ENCODE measurements at regions not wholly inside any gene's neighbourhood (a gene's known extent, or its start where the extent isn't known, plus 50 kb on each side); places are given as distances from the start of the nearest gene placed in this dataset.

DNA sequence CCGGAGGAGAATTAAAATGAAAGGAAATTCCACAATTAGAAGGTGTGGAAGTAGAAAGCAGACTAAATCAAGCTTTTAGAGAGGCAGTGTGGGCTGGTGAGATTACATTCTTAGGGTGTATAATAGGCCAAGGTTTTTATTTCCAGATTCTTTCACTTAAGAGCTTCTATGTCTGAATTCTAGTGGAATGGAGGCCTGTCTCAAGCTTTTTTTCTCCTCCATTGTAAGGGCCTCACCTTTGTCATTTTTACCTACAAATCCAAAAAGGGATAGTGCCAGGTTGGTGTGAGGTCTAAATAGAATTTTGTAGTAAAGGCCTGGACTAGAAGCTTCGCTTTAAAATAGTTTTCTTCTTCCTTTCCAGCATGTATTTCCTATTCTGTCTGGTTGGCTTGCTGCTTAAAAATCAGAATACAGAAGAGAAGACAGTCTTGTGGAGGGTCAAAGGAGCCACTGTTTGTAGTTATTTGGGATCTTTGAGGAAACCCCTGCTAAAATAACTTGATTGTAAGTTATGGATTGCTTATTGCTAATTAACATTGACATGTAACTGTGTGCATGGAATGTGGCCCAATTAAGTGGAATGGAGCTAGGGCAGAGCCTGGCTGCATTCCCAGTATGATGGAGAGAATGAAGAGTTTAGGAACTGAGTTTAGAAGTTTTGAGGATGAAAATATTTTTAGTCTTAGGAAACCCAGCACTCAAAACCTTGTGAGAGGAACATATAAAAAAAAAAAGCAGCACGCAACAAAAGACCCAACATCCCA lies 162.5 kb upstream of the B3GALT2 start:
- peak; percentile 39 for DNase-seq

DNA sequence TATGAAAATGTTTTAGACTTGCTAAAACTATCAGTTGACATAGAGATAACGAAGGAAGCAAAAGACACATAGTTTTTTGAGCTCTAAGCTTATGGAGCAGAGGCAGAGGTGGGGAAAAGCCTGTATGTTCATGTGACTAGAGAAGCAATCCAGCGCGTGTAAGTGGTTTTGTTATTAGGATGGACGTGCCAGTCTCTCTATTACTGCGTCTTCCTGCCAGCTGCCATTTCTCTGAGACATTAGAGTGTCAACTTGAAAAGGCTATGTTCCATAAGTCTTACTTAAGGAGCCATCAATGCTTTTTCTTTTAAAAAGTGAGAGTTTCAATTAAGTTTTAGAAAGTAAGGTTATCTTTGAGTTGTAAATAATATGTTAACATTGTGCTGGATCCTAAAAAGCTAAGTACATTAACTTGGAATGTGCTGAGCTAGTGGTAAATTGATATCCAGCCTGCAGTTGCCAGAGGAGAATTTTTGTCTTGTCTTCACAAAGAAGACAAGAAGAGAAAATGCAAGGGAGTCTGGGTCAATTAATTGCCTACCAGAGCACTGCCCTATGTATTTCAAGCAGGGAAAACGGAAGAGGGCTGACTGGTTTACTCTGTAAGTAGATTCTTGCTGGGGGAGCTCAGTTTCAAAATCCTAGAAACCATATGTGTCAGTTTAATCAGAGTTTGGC lies 161.8 kb upstream of the B3GALT2 start:
- peak; percentile 70 for DNase-seq

DNA sequence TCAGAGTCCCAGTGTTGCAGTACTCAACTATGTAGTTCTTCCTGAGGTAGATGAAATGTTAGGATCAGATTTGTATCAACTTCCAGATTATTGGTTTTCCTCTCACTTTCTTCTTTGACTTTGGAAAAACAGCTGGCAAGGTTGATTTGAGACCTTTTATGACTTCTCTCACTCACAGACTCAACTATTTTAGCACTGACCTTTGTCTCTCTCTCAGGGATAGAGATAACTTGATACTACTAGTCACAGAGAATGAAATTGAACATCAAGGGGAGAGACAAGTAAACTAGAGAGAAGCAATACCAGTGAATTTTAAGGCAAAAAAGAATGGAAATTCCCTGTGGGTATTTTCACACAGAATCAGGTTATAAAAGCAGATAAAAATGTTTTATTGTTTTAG lies 159.7 kb upstream of the B3GALT2 start:
- DNase-seq: no peak

DNA sequence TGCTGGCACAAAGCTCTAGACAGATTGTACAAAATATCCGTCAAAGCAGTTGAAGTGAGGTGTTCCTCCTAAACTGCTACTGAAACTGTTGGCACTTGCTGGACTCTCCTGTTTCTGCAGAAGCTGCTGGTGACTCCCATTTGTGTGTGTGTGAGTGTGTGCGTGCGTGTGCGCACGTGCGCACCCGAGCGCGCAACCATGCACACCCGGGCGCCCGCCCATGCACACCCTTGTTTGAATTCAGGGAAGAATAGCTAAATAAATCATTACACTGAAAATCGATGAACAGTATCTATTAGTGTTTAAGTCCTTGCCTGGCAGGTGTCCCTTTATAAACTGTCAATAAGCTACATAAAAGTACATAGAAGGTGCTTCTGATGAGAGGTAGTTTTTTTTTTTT lies 156.4 kb upstream of the B3GALT2 start:
- DNase-seq: no peak

DNA sequence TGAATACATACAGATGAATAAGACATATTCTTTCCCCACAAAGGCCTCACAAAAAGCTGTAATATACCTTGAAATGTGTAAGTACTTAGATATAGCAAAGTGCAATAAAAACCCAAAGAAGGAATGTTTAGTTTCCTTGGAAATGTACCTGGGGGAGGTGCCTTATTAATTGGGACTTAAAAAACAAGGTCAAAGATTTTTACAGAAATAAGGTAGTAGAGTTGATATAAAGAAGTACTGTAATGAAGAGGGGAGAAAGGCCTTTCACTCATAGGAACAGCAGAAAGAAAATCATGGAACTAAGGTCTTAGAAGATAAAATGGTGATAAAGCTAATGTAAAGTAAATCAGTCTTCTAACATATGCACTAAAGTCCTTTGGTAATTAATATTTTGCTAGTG lies 153.9 kb upstream of the B3GALT2 start:
- no peak for DNase-seq

DNA sequence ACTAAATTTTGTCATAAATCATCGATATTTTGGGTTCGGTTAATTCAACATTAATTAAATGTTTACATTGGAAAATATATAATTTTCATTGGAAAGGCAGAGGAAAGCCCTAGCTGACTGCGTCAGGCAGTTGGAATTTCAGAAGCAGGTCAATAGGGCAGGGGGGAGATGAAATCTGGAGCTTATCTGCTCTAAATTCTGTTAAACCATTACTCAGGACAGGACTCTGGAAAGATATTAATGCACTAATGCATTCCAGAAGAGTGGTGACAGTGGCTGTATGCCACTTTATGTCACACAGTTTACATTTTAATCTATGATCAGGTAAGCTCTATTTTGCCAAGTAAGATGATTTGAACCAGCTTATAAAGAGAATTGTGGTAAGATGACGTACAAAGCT lies 153.0 kb upstream of the B3GALT2 start:
- no peak for DNase-seq

DNA sequence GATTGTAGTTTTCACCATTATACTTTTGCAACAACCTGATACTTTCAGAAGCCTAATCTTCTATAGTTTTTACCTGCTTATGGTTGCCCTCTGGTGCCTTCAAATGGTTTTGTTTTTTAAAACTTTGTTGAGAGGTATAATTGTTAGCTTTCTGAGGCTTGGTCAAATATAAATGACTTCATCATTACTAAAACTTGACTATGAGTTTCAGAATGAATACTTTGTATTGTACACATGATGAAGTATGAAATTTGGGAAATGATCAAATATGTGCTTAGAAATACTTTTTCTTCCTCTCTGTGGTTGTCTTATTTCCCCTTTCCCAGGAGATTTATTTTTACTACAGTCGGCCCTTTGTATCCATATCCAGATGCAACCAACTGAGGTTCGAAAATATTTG lies 151.8 kb upstream of the B3GALT2 start:
- DNase-seq: peak; percentile 64

DNA sequence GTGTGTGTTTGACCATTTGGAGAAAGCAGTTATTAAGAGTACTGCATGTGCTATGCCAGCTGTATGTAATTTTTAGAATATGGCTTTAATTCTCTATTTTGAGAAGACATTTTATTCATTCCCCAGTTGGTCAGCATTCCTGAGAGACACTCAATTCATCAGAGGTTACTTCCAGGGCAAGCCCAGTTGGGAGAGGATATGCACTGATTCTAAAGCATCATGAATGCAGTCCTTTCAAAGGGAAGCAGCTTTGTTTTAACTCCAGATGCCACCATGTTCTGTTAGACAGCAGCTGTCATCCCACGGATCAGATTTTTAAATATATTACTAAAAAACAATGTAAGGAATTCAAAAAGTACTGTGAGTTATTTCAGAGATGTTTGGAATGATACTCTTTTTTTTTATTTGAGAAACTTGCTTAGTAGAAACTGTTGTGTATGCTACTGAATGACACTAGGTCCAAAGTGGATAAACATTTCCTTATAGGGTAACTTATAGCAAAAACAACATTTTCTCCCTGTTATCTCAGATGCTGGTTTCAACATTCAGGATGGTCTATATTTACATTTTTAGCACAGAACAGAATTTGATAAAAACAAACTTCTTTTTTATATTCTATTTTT lies 149.5 kb upstream of the B3GALT2 start:
- DNase-seq: peak; percentile 97

DNA sequence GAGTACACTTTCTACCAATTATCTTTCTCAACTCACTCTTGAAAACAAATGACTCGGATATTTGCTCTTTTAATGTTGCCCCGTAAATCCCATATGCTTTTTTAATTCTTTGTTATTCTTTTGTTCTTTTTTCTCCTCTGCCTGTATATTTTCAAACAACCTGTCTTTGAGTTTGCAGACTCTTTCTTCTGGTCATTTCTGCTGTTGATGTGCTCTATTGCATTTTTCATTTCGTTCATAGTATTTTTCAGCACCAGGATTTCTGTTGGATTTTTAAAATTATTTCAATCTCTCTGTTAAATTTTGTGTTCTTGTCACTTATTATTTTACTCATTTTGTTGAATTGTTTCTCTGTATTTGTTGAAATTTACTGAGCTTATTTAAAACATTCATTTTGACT lies 146.8 kb upstream of the B3GALT2 start:
- DNase-seq: no peak

DNA sequence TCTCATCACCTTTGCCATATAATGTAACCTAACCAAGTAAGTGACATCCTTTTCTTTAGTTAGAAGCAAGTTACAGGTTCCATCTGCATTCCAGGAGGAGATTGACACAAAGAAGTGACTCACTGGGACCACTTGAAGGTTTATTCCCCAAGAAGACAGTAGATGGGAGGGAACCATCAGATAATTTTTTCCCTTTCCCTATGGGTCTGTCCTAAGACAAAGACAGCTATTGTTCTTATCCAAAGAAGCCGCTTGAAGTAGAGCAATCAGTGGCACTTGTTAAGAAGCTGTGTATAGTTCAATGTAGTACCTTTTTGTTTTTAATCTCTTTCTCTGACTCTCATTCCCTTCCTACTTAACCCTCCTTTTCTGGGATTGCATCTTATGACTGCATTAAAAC lies 139.9 kb upstream of the B3GALT2 start:
- DNase-seq: no peak

DNA sequence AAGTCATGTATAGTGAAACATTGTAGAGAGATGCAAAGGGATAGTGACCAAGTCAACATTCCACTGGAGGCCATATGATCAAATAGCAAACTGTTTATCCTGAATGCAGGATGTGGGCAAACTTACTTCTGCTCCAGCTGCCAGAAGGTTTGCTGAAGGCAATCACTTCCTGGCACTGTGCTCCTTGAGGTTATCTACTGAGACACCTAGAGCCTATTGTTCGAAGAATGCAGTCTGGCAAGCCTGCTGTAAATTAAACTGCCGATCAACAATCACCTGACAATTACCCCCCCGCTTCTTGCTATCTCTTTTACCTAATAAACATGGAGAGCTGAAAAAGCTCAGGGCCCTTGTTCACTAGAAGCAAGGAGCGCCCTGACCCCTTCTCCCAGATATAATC lies 139.4 kb upstream of the B3GALT2 start:
- DNase-seq: no peak

DNA sequence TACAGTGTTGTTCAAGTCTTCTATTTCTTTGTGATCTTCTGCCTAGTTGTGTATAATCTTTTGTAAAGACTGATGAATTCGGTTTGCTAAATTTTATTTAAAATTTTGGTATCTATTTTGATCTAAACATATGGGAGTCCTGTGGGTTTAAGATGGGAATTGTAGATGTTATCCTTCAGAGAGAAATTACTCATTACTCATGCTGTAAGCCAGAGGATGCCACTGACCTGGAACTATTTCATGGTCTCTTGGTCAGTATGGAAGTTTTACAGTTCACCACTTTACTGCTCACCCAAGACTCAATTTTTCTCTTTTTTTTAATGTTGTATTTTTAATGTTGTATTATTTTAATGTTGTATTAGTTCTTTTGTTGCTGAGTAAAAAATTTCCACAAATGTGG lies 138.6 kb upstream of the B3GALT2 start:
- DNase-seq: no peak

DNA sequence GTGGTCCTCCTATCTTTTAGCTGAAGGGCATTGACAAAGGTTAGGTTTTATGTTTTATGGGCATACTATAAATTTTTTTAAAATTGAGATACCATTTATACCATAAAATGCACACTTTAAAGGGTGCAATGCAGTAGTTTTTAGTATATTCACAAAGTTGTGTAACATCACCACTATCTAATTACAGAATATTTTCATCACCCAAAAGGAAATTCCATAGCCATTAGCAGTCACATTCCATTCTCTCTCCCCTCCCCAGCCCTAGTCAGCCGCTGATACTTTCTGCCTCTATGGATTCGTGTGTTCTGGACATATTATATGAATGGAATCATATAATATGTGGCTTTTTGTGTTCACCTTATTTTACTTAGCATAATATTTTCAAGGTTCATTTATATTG lies 135.8 kb upstream of the B3GALT2 start:
- peak; percentile 94 for DNase-seq

DNA sequence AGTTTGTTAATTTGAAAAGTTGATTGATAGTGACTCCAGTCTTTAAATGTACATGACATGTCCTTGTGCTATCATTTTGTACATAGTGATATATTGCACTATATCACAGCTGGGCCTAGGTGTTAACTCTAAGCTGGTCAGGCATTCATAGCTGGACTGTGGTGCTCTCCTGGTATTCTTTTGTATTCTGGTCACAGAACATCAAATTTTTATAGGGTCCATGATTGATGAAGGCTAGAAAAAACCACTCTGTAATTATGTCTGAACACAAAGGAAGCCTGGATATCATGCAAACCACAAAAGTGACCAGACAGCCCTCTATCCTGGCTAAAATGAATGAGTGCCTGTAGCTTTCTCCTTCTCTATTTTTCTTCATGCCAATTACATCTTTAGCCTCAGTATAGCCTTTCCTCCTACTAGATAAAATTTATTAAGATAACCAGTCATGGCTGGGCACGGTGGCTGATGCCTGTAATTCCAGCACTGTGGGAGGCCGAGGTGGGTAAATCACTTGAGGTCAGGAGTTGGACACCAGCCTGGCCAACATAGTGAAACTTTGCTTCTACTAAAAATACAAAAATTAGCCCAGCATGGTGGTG lies 134.9 kb upstream of the B3GALT2 start:
- peak; percentile 49 for DNase-seq

DNA sequence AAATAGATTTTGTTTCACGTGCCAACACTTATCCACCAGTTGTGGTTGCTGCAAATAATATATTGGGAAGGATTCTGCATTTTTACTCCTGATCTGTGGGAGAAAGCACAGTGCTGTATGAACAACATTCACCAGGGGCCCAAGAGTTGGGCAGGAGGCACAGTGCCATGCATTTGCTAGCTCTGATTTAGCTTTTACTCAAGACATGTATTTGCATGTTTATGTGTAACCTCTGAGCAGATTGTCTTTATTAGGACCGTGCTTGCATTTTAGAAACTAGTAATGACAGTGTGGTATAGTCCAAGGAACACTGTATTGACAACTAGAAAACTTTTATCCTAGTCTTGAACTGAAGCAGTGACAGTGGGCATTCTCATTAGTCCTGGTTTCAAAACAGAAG lies 133.9 kb upstream of the B3GALT2 start:
- DNase-seq: no peak

DNA sequence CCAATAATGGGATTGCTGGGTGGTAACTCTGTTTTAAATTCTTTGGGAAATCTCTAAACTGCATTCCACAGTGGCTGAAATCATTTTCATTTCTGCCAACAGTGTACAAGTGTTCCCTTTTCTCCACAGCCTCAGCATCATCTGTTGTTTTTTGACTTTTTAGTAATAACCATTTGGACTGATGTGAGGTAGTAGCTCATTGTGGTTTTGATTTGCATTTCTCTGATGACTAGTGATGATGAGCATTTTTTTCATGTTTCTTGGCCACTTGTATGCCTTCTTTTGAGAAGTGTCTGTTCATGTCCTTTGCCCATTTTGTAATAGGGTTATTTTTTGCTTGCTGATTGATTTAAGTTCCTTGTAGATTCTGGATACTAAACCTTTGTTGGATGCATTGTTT lies 131.9 kb upstream of the B3GALT2 start:
- DNase-seq: peak; percentile 51

DNA sequence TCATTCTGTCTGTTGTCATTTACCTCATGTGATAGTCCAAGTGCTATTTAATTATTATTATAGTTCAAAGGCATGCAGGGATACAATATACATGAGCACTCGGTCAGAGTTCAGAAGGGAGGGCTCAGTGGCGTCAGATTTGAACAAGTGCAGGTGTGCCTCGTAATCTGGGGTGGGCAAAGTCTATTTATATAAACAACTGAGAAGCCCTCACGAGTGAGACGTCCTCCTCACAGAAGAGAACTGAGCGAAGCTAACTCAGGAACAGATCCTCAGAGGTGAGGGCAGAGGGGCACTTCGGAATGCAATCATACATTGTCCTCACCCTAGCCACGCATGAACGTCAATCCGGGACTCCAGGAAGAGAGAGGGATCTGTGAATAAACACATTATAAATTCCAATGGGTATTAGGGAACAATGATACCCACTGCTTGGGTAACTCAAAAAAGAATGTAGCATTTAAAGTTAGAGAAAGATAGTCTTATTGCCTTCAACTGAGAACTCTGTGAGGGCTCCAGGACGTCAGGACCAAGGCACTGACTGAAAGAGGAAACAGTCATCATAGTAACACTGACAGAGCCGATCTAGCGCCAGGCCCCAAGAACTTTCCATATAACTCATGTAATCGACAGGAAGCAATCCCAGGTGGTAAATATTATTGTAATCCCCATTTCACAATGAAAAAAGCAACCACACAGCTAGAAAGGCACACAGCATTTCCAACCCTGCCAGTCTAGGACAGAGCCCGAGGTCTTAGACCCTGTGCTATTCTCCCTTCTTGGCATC lies 127.1 kb upstream of the B3GALT2 start:
- DNase-seq: no peak

DNA sequence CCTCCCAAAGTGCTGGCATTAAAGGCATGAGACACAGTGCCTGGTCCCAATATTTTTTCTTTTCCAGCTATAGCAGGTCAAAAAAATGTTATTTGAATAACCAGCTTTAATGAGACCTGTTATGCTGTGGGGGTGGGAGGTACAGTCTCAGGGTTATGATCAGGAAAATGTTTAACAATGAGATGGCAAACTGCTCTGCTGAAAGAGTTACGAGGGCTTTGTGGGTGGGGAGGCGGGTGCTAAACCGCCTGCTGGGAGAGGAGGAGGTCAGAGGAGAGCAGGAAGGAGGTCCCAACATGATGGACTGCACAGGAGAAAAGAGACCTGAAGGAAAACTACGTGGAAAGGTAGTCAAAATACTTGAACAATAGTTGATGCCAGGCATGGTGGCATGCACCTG lies 126.0 kb upstream of the B3GALT2 start:
- no peak for DNase-seq

DNA sequence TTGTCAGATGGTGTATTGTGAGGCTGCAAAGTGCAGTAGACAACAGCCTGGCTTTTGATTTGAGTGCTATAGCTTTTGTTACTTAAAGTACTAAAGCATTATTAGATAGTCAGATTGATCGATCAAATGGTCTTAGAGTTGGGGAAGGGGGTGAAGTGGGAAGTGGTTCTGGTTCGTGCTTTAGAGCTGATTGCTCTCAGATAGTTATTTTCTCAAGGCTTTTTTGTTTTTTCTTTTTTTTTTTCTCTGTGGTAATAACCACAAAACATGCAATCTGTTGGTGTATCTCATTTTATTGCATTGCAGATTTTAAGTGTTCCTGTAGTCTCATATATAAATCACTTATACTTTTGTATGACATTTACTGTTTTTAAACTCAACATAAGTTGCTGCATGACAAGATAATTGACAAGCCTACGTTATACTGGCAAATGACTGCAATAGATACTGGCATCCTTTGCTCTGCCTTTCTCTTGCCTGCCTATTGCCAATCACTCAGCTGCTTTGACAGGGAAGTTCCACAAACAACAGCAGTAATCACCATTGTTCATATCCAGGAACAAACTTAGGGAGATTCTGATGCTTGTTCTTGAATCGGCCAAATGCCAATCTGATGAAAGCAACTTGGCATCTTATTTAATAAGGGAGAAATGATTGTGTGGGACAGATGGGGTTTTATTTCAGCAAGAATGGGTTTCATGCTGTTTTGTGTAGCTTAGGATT lies 125.0 kb upstream of the B3GALT2 start:
- no peak for DNase-seq

DNA sequence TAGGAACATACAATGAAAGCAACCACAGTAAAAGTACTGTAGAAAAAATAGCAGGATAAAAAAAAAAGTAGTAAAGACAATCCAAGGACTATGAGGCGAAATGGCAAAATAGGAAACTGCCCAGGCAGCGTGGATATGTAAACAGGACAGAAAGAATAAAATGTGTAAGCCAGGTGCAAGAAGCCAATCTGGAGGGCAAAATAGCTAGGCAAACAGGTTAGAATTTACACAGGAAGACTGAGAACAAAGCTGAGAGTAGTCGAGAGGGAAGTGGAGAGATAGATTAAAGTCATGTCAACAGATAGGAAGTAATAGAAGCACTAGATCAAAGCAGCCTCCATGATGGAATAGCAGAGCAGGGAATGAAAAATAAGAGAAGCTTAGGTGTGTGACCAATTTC lies 124.2 kb upstream of the B3GALT2 start:
- DNase-seq: no peak

DNA sequence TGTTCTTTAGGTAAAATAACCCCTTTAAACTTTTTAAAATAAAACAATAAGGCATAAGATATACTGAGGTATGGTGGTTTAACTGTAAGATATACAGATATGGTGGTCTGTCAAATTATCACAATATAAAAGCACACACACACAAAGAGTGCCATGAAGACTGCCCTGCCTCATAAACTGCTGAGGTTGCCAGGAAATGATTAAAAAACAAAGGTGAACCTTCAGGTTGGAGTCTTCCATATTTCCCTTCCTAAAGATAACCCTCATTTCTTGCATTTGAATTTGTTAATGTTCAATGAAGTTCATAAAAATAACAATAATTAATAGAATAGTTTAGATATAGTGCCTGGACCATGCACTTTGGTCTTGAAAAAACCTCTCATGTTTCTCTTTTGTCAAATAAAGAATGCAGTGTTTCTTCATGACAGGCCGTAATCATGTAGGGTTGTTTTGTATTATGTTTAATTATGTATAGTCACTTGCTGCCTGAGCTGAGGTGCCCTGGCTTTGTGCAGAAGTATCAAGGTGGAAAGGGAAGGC lies 123.6 kb upstream of the B3GALT2 start:
- DNase-seq: no peak

DNA sequence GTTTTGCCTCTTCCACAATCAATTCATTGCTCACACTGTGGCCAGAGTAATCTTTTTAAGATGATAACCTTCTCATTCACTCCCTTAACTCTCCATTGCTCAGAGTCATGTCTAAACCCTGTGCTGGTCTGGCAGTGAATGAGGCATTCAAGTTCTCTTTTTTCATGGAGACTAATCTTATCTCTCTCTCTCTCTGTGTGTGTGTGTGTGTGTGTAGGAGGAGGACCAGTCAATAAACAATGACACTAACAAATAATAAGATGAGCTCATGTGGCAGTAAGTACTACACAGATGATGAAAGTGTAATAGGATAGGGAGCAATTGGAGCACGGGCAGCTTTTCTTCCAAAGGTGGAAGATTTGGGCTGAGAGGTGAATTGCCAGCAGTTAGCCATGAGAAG lies 122.0 kb upstream of the B3GALT2 start:
- DNase-seq: no peak

Measured in fibroblast of skin of right biceps (primary cell).